IPS DF 4.7 (cell line): ENCODE measurements at regions not wholly inside any gene's neighbourhood (a gene's known extent, or its start where the extent isn't known, plus 50 kb on each side); places are given as distances from the start of the nearest gene placed in this dataset.
"Not testable (repeated sequence)": the region's sequence is repeated elsewhere in the genome, so short reads cannot be mapped to it uniquely, and the experiment has no call there.

ENCODE experiments used
- DNase-seq: peaks from one replicate; pipeline ENCODE4 v3.0.0-alpha.2; 2013; ENCODE audit warnings: low spot score; ENCODE audit errors: extremely low read depth

DNA sequence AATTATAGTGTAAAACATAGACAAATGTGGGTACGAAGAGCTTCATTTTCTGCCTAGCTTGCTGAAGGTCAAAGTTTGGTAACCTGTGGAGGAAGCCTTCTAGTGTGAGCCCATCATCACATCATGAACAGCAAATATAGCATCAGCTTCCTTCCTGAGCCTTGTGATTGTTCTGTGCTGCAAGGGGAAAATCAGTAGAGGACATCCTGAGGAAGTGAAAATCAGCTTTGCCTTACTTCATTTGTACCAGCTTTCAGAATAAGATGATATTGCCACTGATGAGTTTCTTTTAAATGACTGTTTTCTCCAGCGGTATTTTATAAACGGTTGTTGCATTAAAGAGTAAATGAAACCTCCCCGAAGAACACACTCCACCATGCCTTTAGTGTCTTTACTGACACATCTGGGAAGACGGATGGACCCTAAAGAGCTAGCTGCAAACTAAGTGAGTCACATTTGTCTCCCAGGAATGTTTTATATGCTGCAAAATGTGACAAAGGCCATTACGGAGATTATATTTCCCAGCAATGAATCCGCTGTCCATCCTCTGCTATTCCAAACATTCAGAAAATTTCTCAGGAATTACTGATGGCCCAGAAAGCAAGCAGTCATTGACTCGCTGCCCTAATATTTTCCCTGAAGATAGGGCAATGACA, 1272.8 kb downstream of the SUCLG1 start:
- DNase-seq = no peak

DNA sequence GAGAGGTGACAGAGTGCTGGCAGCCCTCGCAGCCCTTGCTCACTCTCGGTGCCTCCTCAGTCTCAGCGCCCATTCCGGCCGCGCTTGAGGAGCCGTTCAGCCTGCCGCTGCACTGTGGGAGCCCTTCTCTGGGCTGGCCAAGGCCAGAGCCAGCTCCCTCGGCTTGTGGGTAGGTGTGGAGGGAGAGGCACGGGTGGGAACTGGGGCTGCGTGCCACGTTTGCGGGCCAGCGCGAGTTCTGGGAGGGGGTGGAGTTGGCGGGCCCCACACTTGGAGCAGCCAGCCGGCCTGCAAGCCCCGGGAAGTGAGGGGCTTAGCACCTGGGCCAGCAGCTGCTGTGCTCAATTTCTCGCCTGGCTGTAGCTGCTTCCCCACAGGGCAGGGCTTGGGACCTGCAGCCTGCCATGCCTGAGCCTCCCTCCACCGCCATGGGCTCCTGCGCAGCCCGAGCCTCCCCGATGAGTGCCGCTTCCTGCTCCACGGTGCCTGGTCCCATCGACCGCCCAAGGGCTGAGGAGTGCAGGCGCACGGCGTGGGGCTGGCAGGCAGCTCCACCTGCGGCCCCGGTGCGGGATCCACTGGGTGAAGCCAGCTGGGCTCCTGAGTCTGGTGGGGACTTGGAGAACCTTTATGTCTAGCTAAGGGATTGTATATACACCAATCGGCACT, 1278.1 kb downstream of the SUCLG1 start:
- not testable (repeated sequence) for DNase-seq

DNA sequence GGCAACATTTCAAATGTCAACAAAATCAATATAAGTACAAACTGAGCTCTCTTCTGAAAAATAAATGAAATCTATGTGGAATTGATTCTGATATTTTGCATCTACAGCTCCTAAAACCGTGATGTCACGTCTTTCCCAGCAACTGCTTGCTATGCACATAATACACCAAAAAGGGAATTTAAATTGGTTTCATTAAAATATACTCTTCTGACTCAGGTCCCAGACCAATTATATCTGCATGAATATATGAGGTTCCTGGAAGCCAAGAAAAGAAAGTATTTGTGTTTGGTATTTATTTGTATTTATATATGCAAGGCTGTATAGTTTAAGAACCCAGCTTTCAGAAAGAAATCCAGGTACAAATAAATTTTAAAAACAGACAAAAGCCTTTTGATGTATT, 1282.5 kb downstream of the SUCLG1 start:
- DNase-seq = no peak

DNA sequence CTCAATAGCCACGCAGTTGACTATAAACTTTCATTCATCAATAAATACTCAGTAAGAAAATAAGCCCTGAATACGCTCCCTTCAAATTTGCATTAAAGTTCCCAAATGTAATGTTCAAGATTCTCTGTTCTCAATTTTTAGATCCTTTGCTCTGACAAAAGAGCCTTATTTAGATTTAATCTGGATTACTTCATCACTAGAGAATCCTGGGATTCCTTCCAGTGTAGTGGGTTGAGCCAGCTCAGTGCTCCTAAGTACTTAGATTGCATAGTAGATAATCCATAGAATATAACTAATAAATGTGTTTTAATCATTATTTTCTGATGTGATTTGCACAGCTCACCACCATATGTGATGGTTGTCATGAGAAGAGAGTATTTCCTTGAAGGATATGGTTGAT, 1286.2 kb downstream of the SUCLG1 start:
- no peak for DNase-seq

DNA sequence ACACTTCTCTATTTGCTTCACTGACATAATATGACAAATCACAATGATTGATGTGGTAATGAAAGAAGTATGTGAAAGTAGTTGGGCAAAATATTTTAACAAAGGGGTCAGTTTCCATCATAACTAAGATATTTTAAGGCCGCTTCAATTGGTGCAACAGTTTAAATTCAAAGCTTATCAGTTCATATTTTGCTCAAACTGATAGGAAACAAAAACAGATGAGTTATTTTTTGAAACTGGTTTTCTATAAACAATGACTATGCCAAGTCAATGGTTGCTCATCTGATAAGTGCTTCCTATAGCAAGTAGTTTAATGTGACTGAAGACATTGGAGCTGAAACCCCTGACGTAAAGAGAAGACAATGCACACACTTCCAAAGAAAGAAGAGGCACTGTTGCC, 1290.7 kb downstream of the SUCLG1 start:
- DNase-seq = no peak

DNA sequence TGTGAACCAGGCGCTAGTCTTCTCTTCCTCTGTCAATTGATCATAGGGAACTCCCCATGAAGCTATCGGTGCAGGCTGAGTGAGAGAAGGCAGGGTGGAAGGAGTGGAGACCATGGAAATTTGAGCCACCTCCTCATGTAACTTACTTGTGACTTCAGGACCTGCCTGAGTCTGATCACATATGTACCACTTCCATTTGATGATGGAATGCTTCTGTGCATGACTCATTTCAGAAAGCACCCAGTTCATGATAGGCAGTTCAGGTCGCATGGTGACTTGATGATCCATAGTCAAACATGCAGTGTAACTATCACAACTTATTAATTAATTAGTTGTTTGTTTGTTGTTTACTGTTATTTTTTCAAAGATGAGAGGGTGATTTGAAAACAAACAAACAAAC, 1296.7 kb downstream of the SUCLG1 start:
- DNase-seq = no peak

DNA sequence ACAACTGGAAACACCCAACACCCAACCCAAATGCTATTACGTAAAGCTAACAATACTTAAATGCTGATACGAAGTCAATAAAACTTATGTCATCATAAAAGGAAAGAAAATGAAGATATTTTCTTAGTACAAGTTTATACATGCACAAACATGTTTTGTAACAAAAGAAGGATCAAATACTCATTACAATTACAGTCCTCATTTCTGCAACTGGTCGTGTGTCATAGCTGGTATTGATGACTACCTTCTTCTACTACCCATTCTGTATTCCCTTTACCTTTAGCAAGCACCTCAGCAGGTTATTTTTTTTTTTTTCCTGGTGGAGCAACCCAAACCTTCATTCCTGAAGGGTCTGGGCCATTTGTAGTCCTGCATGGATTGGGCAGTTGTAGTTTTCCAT, 1298.5 kb downstream of the SUCLG1 start:
- DNase-seq = no peak

DNA sequence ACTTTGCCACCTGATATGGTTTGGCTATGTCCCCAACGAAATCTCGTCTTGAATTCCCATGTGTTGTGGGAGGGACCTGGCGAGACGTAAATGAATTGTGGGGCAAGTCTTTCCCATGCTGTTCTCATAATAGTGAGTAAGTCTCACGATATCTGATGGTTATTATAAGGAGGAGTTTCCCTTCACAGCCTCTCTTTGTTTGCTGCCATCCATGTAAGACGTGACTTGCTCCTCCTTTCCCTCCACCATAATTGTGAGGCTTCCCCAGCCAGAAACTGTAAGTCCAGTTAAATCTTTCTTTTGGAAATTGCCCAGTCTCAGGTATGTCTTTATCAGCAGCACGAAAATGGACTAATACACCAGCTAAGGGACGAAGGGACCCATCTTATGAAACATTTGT, 1303.3 kb downstream of the SUCLG1 start:
- no peak for DNase-seq

DNA sequence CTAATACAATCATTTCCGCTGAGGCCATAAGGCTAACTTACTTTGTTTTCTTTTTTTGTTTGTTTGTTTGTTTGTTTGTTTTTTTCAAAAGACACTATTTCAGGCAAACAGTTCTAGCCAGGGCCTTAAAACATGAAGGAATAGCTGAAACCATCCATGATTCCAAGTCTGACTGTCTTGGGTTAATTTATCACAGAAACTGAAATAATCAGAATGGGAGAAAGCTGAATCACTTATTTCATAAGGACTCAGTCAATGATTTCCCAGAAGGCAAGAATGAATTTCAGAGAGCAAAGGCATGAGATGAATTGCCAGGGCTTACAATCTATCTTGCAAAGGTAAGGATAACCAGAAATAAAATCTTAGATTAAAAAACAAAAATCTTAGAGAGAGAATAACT, 1315.1 kb downstream of the SUCLG1 start:
- DNase-seq = no peak

DNA sequence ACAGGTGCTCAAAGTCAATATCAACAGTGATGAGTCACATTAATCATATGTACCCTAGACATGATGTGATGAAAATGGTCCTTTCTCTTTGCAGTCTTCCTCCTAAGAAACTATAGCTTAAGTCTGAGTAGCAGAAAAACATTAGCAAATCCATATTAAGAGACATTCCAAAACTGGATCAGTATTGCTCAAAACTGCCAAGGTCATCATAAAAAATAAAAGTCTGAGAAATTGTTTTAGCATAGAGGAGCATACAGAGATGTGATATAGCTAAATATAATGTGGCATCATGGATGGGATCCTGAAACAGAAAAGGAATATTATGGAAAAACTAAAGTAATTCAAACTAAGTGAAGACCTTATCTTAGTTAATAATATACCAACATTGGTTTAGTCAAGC, 1316.1 kb downstream of the SUCLG1 start:
- no peak for DNase-seq

DNA sequence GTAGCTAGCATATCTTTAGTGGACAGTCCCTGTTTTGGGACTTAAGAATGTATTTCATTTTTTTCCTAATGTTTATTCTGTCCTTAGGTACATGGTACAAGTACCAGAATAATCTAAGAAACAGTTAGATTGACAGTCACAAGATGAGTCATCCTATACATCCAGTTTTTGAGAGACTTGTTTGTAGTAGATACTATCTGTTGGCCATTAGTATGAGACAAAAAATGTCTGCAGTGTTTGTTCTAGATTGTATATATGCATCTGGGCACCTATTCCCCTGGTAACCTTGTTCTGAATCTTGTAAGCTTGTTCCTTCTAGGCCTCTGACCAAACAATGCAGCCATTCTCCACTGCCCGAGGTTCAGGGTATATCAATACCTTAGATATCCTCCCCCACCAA, 1343.5 kb downstream of the SUCLG1 start:
- DNase-seq = no peak

DNA sequence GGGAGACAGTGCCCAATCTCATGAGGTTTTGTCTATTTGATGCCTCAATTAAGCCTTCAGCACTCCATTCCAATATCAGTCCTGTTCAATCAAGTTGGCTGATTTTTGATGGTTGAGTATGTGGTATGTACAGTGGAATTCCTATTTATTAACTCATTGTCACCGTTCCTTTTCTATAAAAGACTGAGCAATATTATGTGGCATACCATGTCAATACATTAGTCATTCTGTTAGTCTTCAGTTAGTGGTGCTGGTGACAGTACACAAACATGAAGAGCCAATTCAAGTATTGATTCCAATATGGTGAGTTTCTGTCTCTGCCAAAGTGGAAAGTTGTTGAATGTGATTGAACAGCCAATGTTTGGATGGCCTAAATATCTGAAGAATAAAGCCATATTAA, 1343.9 kb downstream of the SUCLG1 start:
- no peak for DNase-seq

DNA sequence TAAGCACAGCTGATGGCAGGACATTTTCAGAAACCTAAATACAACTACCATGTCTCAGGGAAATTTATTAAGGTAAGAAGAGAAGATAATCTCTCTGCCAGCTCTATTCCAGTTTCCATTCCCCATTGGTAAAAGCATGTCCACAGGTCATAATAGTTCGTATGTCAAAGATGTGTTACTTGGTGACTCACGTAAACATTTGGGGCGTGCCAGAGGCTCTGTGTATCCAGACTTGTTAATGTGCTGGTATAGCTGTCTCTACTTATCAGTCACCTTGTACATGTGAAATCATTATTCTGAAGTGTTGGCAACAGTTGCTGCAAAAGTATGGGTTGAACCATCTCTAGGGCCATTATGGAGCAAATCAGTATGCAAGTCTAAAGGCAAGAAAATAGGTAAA, 1345.1 kb downstream of the SUCLG1 start:
- no peak for DNase-seq

DNA sequence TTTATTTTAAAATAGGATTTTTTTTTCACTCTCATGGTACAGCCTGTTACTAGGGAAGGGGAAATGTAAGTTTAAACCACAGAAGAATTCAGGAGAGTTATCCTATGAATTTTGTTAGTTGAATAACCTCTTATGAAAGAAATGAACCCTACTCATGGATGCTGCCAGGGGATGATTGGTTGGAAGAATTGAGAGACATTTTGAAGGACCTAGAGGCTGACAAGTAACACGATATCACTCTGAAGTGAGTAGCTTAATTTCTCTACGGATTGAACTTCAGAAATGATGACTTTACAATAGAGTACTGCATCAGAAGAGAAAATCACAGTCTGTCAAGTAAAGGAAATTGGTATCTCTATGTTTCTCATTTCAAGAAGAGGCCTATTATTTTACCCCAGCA, 1346.2 kb downstream of the SUCLG1 start:
- no peak for DNase-seq

DNA sequence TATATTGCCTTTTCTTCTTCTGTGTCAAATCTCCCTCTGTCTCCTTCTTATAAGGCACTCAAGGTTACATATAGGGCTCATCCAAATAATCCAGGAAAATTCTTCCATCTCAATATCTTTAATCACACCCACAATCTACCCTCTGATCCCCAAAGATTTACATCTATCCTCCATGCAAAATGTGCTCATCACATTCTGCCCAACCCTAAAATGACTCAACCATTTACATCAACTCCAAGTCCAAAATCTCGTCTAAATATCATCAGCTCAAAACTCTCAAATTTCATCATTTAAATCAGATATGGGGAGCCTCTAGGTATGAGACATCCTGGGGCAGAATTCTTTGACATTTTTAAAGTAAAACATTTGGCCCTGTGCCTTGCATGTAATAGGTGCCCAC, 1349.8 kb downstream of the SUCLG1 start:
- DNase-seq = no peak

DNA sequence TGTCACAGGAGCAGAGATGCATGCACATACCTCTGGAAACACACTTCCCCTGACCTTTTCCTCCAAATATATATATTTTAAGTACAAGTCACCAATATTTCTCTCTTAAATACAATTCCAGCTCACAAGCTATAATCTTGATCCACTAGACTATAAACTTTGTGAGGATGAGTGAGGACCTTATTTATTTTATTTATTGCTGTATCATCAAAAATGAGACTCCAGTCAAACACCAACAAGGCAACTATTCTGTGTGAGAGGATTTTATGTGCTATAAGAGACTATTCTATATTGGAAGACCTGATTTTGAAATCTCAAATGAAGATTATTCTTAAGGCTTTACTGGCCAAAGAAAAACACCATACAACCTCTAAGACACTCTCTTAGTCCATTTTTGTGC, 1352.2 kb downstream of the SUCLG1 start:
- no peak for DNase-seq

DNA sequence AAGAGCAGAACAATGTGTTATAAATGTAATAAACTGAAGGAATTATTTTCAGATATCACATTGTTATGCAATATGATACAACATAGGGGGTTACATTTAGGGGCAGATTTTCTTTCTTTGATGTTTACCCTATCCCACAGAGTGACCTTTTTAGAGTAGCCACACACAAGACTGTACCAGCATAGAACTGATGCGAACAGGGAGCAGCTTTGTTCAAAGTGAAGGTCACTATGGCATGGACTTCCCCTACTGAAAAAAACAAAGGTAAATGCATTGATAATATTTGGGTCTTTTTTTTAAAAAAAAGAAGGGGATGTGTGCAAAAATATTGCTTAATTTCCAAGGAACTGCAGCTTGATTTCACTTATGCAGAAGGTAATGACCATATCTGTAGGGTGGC, 1354.9 kb downstream of the SUCLG1 start:
- no peak for DNase-seq

DNA sequence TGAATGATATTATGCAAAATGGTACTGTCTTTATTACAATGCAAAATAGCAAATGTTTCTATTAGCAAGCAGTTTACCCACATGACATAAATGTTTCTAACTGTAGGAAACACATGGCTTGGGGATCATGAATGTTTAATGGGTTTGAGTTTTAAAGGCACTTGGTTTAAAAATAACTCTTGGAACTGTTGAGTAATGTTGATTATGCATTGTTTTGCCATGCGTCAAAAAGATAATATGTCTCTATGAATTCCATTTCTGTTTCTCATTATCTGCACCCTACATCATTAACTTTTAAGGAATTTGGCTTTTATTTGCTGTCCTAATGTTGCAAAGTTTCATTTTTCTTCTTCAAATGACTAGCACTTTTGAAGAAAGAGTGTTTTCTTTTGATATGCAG, 1355.5 kb downstream of the SUCLG1 start:
- no peak for DNase-seq

DNA sequence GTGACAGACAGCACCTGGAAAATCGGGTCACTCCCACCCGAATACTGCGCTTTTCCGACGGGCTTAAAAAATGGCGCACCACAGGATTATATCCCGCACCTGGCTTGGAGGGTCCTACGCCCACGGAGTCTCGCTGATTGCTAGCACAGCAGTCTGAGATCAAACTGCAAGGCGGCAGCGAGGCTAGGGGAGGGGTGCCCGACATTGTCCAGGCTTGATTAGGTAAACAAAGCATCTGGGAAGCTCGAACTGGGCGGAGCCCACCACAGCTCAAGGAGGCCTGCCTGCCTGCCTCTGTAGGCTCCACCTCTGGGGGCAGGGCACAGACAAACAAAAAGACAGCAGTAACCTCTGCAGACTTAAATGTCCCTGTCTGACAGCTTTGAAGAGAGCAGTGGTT, 1370.0 kb downstream of the SUCLG1 start:
- not testable (repeated sequence) for DNase-seq

DNA sequence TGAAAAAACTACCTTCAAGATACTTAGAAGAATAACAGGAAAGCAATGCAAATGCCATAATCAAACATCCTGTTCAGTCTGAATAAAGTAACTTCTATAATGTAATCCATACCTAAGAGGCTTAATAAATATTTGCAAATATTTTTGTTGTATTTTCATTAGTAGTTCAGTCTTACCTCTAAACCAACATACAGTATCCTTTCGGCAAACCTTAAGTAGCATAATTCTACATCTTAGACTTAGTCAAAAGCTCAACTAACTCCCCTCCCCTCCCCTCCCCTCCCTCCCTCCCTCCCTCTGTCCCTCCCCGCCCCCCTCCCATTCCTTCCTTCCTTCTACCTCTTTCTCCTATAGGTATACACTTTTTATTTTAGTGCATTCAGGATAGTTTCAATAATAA, 1373.2 kb downstream of the SUCLG1 start:
- DNase-seq = no peak

DNA sequence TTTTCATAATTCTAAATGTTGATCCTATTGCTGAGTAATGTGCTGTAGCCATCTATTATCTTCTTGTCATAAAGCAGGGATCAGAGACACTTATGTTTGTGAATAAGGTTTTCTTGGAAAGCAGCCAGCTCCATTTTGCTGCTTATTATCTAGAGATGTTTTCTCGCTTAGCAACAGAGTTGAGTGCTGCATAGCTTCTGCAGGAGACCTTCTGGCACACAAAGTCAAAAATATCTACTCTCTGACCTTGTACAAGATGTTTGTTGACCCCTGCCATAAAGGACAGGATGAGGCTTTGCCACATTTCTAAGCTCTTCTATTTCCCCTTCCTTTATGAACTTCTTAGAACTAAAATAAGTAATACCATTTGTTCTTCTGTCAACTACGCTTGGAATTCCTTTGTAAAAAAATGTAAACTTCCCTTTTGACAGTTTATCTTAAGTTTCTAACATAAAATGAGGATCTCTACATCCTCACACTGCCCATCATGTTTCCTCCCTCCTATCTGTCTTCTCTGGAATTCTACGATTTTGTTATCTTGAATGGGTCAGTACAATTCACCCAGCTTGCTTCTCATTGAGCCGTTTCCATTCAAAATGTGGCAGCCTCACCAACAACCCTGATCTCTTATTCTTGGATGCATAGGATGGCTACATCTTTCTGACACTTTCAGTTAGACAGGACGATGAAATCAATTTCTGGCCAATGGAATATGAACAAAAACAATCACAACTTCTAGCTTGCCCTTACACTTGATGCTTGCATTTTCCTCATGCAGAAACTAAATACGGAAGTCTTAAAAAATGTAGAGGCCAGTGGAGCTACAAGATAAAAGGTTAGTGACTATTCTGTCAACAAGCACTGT, 1377.0 kb downstream of the SUCLG1 start:
- DNase-seq = no peak

DNA sequence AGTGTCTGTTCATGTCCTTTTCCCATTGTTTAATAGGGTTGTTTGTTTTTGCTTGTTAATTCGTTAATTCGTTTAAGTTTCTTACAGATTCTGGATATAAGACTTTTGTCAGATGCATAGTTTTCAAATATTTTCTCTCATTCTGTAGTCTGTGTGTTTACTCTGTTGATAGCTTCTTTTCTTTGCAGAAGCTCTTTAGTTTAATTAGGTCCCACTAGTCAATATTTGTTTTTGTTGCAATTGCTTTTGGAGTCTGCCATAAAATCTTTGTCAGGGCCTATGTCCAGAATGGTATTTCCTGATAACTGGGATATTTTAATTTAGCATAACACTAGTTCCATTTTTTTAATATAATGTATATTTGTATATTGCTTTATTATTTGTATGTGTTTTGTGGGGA, 1380.1 kb downstream of the SUCLG1 start:
- DNase-seq = no peak

DNA sequence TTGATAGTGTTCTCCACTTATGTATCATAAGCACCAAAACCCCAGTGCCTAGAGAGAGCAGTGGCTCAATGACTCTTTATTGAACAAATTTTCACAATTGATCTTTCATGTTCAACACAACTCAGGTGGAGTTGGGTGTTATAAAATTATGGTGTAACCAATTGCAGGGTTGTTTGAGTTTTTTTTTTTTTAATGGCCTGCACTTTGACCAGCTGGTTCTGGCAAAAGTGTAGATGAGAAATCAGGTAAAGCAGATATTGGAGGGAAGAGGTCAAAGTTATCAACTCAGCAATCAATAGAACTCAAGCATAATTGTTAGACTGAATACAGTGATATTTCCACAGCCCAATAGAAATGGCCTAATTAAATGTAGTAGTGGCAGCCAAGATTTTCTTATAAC, 1386.3 kb downstream of the SUCLG1 start:
- no peak for DNase-seq
